DND-41 (cell line): ENCODE measurements at regions not wholly inside any gene's neighbourhood (a gene's known extent, or its start where the extent isn't known, plus 50 kb on each side); places are given as distances from the start of the nearest gene placed in this dataset.

Experiments used
- ATAC-seq: fragments of 200-7000 bp; cut with Tn5 transposase; 3 replicates; pipeline ENCODE4 v1.9.1; 2021; ENCODE audit warnings: low read depth; ENCODE audit not compliant: insufficient read depth
- DNase-seq: peaks from one replicate; pipeline ENCODE4 v3.0.0-alpha.2; 2020
- H2AFZ ChIP-seq: 2 replicates; pipeline ENCODE4 v1.6.0; 2012; ENCODE audit warnings: low read depth, low read length
- H3K27ac ChIP-seq: 2 replicates; pipeline ENCODE4 v1.5.1; 2012; ENCODE audit warnings: low read length, inconsistent platforms
- H3K27me3 ChIP-seq: fragments of 200-600 bp; sonication (generic); 2 replicates; pipeline ENCODE4 v1.6.0; 2012; ENCODE audit warnings: low read length, mild to moderate bottlenecking, inconsistent platforms; ENCODE audit not compliant: insufficient read depth, poor library complexity
- H3K36me3 ChIP-seq: 2 replicates; pipeline ENCODE4 v1.5.1; 2012; ENCODE audit warnings: low read length, inconsistent platforms; ENCODE audit not compliant: insufficient read depth
- H3K4me1 ChIP-seq: 2 replicates; pipeline ENCODE4 v1.5.1; 2012; ENCODE audit warnings: mild to moderate bottlenecking, low read length; ENCODE audit not compliant: insufficient read depth
- H3K4me2 ChIP-seq: 2 replicates; pipeline ENCODE4 v1.6.0; 2012; ENCODE audit warnings: mild to moderate bottlenecking, moderate library complexity, low read length, inconsistent platforms; ENCODE audit not compliant: insufficient read depth
- H3K4me3 ChIP-seq, 2 experiments: fragments of 200-600 bp in 1 of 2; shearing (Covaris generic) in 1 of 2; 2 replicates each; pipeline ENCODE4 v1.5.1; 2012 to 2016; ENCODE audit warnings: inconsistent platforms in 2 of 2, low read length in 2 of 2, mild to moderate bottlenecking in 2 of 2, low read depth in 1 of 2, moderate library complexity in 1 of 2
- H3K79me2 ChIP-seq: 2 replicates; pipeline ENCODE4 v1.6.0; 2012; ENCODE audit warnings: low read length, inconsistent platforms; ENCODE audit not compliant: insufficient read depth
- H3K9ac ChIP-seq: 2 replicates; pipeline ENCODE4 v1.6.0; 2012; ENCODE audit warnings: low read depth, mild to moderate bottlenecking, inconsistent platforms, low read length, moderate library complexity
- H3K9me3 ChIP-seq: 2 replicates; pipeline ENCODE4 v1.5.1; 2012; ENCODE audit warnings: low read length, moderate library complexity, mild to moderate bottlenecking, inconsistent platforms; ENCODE audit not compliant: insufficient read depth, severe bottlenecking
- H4K20me1 ChIP-seq: 2 replicates; pipeline ENCODE4 v1.6.0; 2012; ENCODE audit warnings: low read length; ENCODE audit not compliant: insufficient read depth
- EZH2 ChIP-seq: IDR thresholded peaks from 3 replicates; pipeline ENCODE4 v1.6.1; 2012; ENCODE audit warnings: borderline replicate concordance, low read depth, mild to moderate bottlenecking, moderate library complexity, low read length, inconsistent platforms; ENCODE audit not compliant: severe bottlenecking
- TF ChIP-seq, protein P1 (sequence below): IDR thresholded peaks from 2 replicates; pipeline ENCODE4 v1.5.1; 2012; ENCODE audit warnings: borderline replicate concordance, low read length, moderate library complexity, mild to moderate bottlenecking; ENCODE audit not compliant: poor library complexity, severe bottlenecking; ENCODE audit errors: extremely low read depth

DNA sequence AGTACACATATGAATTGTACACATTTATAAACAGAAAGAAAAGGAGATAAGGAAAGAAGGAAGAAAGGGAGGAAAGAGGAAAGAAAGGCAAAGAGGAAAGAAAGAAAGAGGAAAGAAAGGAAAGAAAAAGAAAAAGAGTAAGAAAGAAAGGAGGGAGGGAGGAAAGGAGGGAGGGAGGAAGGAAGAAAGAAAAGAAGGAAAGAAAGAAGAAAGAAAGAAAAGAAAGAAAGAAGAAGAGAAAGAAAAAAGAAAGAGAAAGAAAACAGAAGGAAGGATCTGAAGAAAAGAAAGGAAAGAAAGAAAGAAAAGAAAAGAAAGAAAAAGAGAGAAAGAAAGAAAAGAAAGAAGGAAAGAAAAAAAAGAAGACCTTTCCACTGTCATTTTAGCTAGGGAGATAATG, 571.4 kb upstream of the SALL1 start:
- Histone ChIP-seq H3K27ac (no peak overlapping the region), H3K4me1 (no peaks in the 10 kb centered on the region), H3K9ac (no peak overlapping the region), H2AFZ (no peak overlapping the region), H3K36me3 (no peaks in the 10 kb centered on the region), H4K20me1 (no peaks in the 10 kb centered on the region), H3K9me3 (no peaks in the 10 kb centered on the region), H3K4me3 (no peak overlapping the region), H3K27me3 (no peaks in the 10 kb centered on the region), H3K4me2 (no peak overlapping the region), H3K79me2 (no peaks in the 10 kb centered on the region)
- no peak for TF ChIP-seq EZH2
- no peak for DNase-seq
- no peak for ATAC-seq

DNA sequence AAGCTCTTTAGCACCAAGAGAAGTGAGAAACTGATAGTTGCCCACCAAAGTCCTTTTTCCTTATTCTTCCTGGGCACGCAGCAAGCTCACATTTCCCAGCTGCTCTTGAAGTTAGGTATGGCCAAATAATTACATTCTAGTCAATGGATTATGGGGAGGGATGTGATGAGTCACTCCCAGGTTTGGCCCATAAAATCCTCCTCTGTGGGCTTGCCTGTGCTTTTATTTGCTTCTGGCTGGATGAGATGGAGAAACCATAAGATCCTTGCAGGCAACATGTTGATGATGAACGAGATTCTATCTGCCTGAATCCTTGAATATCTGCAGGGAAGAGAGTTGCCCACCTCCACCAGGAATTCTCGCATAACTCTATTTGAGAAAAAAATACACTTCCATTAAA, 568.3 kb upstream of the SALL1 start:
- H3K4me1 ChIP-seq = no peaks in the 10 kb centered on the region
- ATAC-seq (no peak), DNase-seq (no peak)
- H3K27me3 ChIP-seq = no peaks in the 10 kb centered on the region
- no peak overlapping the region for H2AFZ ChIP-seq
- no peak overlapping the region for H3K9ac ChIP-seq
- TF ChIP-seq EZH2 = no peak
- TF ChIP-seq, protein P1, sequence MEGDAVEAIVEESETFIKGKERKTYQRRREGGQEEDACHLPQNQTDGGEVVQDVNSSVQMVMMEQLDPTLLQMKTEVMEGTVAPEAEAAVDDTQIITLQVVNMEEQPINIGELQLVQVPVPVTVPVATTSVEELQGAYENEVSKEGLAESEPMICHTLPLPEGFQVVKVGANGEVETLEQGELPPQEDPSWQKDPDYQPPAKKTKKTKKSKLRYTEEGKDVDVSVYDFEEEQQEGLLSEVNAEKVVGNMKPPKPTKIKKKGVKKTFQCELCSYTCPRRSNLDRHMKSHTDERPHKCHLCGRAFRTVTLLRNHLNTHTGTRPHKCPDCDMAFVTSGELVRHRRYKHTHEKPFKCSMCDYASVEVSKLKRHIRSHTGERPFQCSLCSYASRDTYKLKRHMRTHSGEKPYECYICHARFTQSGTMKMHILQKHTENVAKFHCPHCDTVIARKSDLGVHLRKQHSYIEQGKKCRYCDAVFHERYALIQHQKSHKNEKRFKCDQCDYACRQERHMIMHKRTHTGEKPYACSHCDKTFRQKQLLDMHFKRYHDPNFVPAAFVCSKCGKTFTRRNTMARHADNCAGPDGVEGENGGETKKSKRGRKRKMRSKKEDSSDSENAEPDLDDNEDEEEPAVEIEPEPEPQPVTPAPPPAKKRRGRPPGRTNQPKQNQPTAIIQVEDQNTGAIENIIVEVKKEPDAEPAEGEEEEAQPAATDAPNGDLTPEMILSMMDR = no peak
- no peaks in the 10 kb centered on the region for H4K20me1 ChIP-seq
- H3K9me3 ChIP-seq = no peaks in the 10 kb centered on the region
- H3K36me3 ChIP-seq = no peaks in the 10 kb centered on the region
- no peak overlapping the region for H3K4me3 ChIP-seq
- no peaks in the 10 kb centered on the region for H3K79me2 ChIP-seq
- no peak overlapping the region for H3K4me2 ChIP-seq
- H3K27ac ChIP-seq = no peak overlapping the region

DNA sequence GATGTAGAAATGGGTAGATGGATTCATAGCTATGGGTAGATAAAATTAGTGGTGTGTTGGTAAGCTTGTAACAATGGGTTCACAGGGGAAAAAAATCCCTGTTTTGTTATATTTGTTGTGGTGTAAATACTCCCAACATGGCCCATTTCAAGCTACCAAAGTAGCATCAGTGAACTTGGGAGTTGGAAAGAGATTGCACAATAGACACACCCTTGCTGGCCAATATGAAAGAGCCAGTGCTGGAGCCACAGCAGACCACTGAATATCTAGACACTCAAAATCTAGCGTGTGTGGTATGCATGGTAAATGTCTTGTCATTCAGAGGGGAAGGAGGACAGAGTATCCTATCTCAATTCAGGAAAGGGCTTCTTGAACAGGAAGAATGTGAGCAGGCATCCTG, 565.1 kb upstream of the SALL1 start:
- no peaks in the 10 kb centered on the region for H3K4me1 ChIP-seq
- ATAC-seq (no peak), DNase-seq (no peak)
- no peak overlapping the region for H3K27ac ChIP-seq
- no peak for TF ChIP-seq EZH2
- TF ChIP-seq, protein P1 = no peak
- H3K9ac ChIP-seq = no peak overlapping the region
- H4K20me1 ChIP-seq = no peaks in the 10 kb centered on the region
- no peaks in the 10 kb centered on the region for H3K36me3 ChIP-seq
- H3K27me3 ChIP-seq = no peaks in the 10 kb centered on the region
- no peaks in the 10 kb centered on the region for H3K9me3 ChIP-seq
- H3K4me3 ChIP-seq = no peak overlapping the region
- no peak overlapping the region for H3K4me2 ChIP-seq
- H3K79me2 ChIP-seq = no peaks in the 10 kb centered on the region
- H2AFZ ChIP-seq = no peak overlapping the region

DNA sequence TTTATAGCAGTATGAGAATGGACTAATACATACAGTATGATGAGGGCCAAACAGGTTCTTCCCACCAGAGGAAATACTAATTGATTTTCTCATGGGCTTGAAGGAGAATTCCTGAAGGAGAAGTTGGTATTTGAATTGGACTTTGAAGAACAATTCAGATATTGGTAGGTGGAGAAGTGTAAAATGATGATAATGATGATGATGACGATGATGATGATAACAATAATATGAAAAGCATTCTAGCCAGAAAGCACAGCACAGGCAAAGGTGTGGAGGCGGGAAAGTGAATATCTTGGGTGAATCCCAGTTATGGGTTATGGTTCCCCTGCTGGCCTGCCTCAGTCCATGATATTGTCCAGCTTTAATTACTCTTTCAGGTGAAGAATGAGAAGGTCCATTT, 562.4 kb upstream of the SALL1 start:
- no peaks in the 10 kb centered on the region for H3K4me1 ChIP-seq

More for the DNA sequence above, 562.4 kb upstream of the SALL1 start:
- TF ChIP-seq EZH2 = no peak
- TF ChIP-seq, protein P1 = no peak
- H4K20me1 ChIP-seq = no peaks in the 10 kb centered on the region
- H3K79me2 ChIP-seq = no peaks in the 10 kb centered on the region
- H2AFZ ChIP-seq = no peak overlapping the region
- H3K4me3 ChIP-seq = no peak overlapping the region
- H3K9me3 ChIP-seq = no peaks in the 10 kb centered on the region
- no peak overlapping the region for H3K9ac ChIP-seq
- H3K27me3 ChIP-seq = no peaks in the 10 kb centered on the region
- DNase-seq = no peak
- no peak for ATAC-seq
- H3K27ac ChIP-seq = no peak overlapping the region
- no peak overlapping the region for H3K4me2 ChIP-seq
- no peaks in the 10 kb centered on the region for H3K36me3 ChIP-seq
